ENCODE measurements at regions not wholly inside any gene's neighbourhood (a gene's known extent, or its start where the extent isn't known, plus 50 kb on each side); places are given as distances from the start of the nearest gene placed in this dataset.

DNA sequence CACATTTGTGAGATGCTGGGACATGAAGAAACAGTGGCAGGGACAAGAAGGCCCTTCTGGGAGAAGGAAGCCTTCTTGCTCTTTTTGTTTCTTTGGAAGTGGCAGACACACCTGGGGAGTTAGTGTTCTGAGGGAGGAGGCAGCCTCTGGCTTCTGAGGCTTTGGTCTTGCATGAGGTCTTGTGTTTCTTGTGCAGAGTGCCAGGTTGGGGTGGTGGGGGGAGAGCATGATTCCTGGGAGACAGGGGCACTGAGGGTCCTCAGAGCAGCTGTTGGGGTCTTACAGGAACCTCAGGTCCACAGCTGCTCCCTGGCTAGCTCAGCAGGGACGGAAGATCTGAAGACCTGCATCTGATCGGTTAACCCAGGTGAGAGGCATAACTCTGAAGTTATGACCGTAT is 167.5 kb upstream of the ZNF536 start:
- TF ChIP-seq, protein P1, sequence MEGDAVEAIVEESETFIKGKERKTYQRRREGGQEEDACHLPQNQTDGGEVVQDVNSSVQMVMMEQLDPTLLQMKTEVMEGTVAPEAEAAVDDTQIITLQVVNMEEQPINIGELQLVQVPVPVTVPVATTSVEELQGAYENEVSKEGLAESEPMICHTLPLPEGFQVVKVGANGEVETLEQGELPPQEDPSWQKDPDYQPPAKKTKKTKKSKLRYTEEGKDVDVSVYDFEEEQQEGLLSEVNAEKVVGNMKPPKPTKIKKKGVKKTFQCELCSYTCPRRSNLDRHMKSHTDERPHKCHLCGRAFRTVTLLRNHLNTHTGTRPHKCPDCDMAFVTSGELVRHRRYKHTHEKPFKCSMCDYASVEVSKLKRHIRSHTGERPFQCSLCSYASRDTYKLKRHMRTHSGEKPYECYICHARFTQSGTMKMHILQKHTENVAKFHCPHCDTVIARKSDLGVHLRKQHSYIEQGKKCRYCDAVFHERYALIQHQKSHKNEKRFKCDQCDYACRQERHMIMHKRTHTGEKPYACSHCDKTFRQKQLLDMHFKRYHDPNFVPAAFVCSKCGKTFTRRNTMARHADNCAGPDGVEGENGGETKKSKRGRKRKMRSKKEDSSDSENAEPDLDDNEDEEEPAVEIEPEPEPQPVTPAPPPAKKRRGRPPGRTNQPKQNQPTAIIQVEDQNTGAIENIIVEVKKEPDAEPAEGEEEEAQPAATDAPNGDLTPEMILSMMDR (conservative IDR thresholded peaks at IDR 0.05; ENCODE audit: low read depth, low read length), result no peak
- no peak for TF ChIP-seq EZH2 (IDR thresholded peaks at IDR 0.05; ENCODE audit: borderline replicate concordance, low read depth, low read length, poor library complexity, severe bottlenecking)
- Histone ChIP-seq H3K36me3 (ENCODE audit: insufficient read depth, low read length, poor library complexity, severe bottlenecking) (no peaks in the 10 kb centered on the region), H3K9me3 (ENCODE audit: low read depth, low read length, poor library complexity, severe bottlenecking) (no peaks in the 10 kb centered on the region), H3K27me3 (replicated peaks; ENCODE audit: insufficient read depth, low read depth, low read length, poor library complexity) (no peaks in the 10 kb centered on the region), H3K4me1 (ENCODE audit: insufficient read depth, low read length, poor library complexity, severe bottlenecking) (no peaks in the 10 kb centered on the region), H3K27ac (ENCODE audit: low read depth, low read length, poor library complexity, severe bottlenecking) (no peak overlapping the region), H3K4me3 (ENCODE audit: low read depth, low read length, poor library complexity, severe bottlenecking) (no peak overlapping the region)
- DNase-seq (ENCODE audit: low spot score), result no peak
- ChIA-PET CTCF (no interaction called here), POLR2A (ENCODE audit: low non-redundant PET) (no interaction called here)
- intact Hi-C loops (cut with micrococcal nuclease; ENCODE audit: unreplicated experiment), result no loop called here
- BruUV-seq (replicated peaks), result no TSS peak

DNA sequence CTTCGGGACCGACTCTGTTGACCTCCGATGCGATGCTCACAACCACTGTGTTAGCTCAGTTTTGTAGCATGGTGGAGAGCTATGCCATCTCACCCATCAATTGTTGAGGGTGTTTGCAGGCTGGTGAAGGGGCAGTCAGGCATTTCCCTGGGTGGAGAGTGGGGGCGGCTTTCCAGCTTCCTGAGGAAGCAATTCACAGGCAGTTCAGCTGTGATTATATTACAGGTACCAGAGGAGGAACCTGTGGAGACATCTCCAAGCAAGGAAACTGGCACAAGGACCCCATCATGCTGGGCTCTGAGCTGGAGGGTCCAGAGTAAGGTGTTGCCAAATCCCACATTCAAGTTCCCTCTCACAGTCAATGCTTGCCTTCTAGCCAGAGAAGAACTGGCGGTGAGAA is 166.0 kb upstream of the ZNF536 start:
- intact Hi-C loops (cut with micrococcal nuclease; ENCODE audit: unreplicated experiment), result no loop called here
- H3K27ac ChIP-seq (ENCODE audit: low read depth, low read length, poor library complexity, severe bottlenecking), result no peak overlapping the region
- H3K4me3 ChIP-seq (ENCODE audit: low read depth, low read length, poor library complexity, severe bottlenecking), result no peak overlapping the region
- ChIA-PET CTCF (no interaction called here), POLR2A (ENCODE audit: low non-redundant PET) (no interaction called here)
- no peak for DNase-seq (ENCODE audit: low spot score)
- no peaks in the 10 kb centered on the region for H3K4me1 ChIP-seq (ENCODE audit: insufficient read depth, low read length, poor library complexity, severe bottlenecking)
- BruUV-seq (replicated peaks), result no TSS peak
- TF ChIP-seq EZH2 (IDR thresholded peaks at IDR 0.05; ENCODE audit: borderline replicate concordance, low read depth, low read length, poor library complexity, severe bottlenecking), result no peak
- TF ChIP-seq, protein P1 (conservative IDR thresholded peaks at IDR 0.05; ENCODE audit: low read depth, low read length), result no peak
- no peaks in the 10 kb centered on the region for H3K9me3 ChIP-seq (ENCODE audit: low read depth, low read length, poor library complexity, severe bottlenecking)
- H3K36me3 ChIP-seq (ENCODE audit: insufficient read depth, low read length, poor library complexity, severe bottlenecking), result no peaks in the 10 kb centered on the region
- no peaks in the 10 kb centered on the region for H3K27me3 ChIP-seq (replicated peaks; ENCODE audit: insufficient read depth, low read depth, low read length, poor library complexity)

DNA sequence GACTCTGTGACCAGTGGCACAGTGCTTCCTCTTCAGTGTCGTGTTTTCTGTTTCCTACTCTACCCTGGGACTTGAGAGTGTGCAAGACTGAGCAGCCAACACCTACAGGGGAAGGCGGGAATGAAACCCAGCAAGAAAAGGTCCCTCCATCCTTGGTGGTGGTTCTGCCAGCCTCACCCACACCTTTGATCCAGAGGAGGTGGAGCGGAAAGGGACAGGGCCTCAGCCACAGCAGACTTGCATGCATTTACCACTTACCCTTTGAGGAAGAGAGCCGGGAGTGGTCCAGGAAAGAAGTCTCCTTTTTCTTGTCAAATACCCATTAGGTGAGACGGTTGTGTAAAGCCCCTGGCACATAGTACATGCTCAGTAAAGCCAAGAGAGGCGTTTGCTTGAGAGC is 164.8 kb upstream of the ZNF536 start:
- H3K4me1 ChIP-seq (ENCODE audit: insufficient read depth, low read length, poor library complexity, severe bottlenecking), result no peaks in the 10 kb centered on the region
- intact Hi-C loops (cut with micrococcal nuclease; ENCODE audit: unreplicated experiment), result no loop called here
- no TSS peak for BruUV-seq (replicated peaks)
- TF ChIP-seq, protein P1 (conservative IDR thresholded peaks at IDR 0.05; ENCODE audit: low read depth, low read length), result no peak
- TF ChIP-seq EZH2 (IDR thresholded peaks at IDR 0.05; ENCODE audit: borderline replicate concordance, low read depth, low read length, poor library complexity, severe bottlenecking), result no peak
- H3K4me3 ChIP-seq (ENCODE audit: low read depth, low read length, poor library complexity, severe bottlenecking), result no peak overlapping the region
- H3K27ac ChIP-seq (ENCODE audit: low read depth, low read length, poor library complexity, severe bottlenecking), result no peak overlapping the region
- H3K27me3 ChIP-seq (replicated peaks; ENCODE audit: insufficient read depth, low read depth, low read length, poor library complexity), result no peaks in the 10 kb centered on the region
- H3K36me3 ChIP-seq (ENCODE audit: insufficient read depth, low read length, poor library complexity, severe bottlenecking), result no peaks in the 10 kb centered on the region
- H3K9me3 ChIP-seq (ENCODE audit: low read depth, low read length, poor library complexity, severe bottlenecking), result no peaks in the 10 kb centered on the region
- ChIA-PET CTCF (no interaction called here), POLR2A (ENCODE audit: low non-redundant PET) (no interaction called here)
- no peak for DNase-seq (ENCODE audit: low spot score)
